HG03565 (cell line): ENCODE measurements at regions not wholly inside any gene's neighbourhood (a gene's known extent, or its start where the extent isn't known, plus 50 kb on each side); places are given as distances from the start of the nearest gene placed in this dataset.
"Not testable (repeated sequence)": the region's sequence is repeated elsewhere in the genome, so short reads cannot be mapped to it uniquely, and the experiment has no call there.

Experiments used
- ATAC-seq: cut with Tn5 transposase; IDR thresholded peaks from one replicate; pipeline ENCODE4 v1.9.1; 2021; ENCODE audit warnings: mild to moderate bottlenecking, moderate library complexity; ENCODE audit not compliant: unreplicated experiment

DNA sequence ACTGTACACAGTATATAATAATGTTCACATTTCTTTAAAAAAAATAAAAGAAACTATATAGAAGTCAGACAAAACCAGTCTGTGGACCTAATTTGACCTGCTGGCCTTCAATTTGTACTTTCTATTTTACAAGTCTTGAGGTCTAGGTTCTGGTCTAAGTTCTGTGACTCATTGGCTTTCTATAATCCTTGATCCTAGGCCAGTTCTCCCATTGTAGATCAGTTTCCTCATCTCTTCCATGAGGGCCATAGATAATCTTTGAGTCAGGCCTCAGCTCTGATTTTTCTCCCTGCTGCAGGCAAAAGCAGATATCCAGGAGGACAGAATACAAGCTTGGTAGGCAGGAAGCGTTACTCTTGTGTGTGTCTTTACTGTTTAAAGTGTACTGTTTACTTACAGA is 603.7 kb upstream of the CAMK1G start:
- no peak for ATAC-seq

DNA sequence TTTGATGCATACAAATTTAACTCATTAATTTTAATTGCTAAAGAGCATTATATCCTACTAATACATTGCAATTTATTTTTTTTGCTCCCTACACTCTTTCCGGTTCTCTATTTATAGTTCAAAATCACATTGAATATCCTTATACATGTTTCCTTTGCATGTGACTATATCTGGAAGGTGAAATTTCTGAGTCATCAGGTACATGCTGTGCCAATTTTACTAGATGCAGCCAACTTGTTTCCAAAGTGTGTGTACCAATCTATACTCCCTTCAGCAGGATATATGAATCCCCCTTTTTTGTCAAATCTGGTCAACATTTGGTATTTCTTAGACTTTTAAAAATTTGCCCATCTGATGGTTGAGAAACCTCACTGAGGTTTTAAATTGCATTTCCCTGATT is 602.9 kb upstream of the CAMK1G start:
- no peak for ATAC-seq

DNA sequence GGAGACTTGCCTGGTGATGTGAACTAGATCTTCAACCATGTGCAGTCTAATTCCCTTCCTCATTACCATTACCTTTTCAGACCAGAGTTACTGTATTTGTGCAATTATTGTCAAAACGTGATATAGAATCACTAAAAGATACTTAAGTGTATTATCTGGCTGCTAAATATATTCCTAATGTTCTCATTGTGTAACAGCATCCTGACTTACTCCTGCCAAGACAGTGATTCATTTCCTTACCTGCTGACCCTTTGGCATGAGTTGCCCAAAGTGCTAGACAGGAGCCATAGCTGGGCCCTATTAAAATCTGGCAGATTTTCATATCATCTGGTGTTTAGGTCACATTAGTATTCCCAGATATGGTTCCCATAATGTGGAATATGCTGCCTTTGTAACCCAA is 598.3 kb upstream of the CAMK1G start:
- ATAC-seq = no peak

DNA sequence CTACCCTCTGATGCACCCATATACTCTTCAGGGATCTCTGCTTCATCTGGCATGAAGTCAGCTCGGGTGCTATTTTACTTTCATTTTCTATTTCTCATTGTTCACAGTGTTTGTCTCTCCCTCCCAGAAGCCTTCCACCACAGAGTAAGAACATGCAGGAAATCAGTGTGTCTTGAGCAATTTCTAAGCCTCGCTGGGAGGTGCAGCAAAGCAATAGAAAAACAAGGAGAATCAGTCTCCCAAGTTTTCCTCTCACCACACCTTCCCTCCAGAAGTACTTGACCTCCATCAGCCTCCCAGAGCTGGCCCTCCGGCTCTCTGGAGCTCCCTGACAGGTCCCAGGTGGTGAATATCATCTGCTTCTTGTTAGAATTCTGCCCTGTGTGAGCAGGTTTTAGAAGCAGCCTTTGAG is 594.7 kb upstream of the CAMK1G start:
- ATAC-seq = peak; percentile 97

DNA sequence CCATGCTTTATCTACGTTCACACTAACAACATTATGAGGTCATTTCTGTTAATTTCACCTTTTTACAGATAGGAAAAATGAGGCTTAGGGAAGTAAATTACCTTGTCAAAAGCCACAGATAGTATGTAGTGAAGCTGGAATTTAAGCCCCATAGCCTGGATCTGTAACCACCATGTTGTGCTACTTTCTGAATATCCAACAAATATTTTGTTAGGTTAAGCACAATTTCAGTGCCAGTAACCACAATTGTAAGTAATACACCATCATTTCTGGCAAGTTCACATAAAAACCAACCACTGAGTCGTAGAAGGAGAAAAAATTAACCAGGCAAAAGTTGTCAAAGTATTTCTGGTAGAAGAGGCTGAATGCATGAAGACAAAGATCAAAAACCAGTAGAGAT is 593.1 kb upstream of the CAMK1G start:
- ATAC-seq = no peak

DNA sequence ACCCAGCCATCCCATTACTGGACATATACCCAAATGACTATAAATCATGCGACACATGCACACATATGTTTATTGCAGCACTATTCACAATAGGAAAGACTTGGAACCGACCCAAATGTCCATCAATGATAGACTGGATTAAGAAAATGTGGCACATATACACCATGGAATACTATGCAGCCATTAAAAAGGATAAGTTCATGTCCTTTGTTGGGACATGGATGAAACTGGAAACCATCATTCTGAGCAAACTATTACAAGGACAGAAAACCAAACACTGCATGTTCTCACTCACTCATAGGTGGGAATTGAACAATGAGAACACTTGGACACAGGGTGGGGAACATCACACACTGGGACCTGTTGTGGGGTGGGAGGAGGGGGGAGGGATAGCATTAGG is 586.5 kb upstream of the CAMK1G start:
- not testable (repeated sequence) for ATAC-seq

DNA sequence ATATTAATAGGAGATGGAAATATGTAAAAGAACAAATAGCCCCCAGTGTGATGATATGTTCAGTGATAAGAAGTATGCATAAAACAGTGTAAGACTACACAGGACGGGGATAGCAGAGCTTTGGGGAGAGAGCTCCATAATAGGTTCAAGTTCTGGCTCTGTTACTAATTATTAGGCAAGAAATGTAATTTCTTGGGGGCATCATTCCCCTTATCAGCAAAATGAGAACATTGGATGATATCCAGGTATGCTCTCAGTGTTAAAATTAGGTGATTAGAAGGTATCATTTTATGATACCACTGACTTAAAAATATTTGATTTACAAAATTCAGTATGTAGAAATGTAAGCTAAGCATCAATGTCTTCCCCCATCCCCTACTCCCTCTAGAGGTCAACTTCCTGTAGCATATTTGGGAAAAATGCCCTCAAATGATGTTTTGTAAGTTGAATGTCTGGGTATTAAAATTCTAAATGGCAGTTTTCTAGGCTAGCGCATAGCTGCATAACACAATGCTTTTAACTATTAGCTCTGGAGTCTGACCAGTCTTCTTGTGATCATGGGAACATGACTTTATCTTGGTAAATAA is 585.7 kb upstream of the CAMK1G start:
- ATAC-seq = no peak

DNA sequence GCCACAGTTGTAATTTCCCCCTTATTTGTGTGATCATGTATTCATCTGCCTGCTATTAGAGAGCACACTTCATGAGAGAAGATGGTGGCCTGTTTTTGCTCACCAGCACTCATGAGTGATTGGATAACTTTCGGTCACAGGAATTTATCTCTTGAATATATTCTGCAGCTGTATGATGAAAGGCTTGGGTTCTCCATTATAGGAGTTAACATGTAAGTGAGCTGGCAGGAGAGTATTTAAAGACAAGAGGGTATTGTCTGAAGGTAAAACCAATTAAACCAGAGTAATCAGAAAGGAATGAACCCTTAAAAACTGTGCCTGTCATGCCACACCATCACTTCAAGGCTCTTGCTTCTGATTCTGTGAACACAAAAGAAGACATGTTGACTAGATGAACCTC is 574.9 kb upstream of the CAMK1G start:
- no peak for ATAC-seq

DNA sequence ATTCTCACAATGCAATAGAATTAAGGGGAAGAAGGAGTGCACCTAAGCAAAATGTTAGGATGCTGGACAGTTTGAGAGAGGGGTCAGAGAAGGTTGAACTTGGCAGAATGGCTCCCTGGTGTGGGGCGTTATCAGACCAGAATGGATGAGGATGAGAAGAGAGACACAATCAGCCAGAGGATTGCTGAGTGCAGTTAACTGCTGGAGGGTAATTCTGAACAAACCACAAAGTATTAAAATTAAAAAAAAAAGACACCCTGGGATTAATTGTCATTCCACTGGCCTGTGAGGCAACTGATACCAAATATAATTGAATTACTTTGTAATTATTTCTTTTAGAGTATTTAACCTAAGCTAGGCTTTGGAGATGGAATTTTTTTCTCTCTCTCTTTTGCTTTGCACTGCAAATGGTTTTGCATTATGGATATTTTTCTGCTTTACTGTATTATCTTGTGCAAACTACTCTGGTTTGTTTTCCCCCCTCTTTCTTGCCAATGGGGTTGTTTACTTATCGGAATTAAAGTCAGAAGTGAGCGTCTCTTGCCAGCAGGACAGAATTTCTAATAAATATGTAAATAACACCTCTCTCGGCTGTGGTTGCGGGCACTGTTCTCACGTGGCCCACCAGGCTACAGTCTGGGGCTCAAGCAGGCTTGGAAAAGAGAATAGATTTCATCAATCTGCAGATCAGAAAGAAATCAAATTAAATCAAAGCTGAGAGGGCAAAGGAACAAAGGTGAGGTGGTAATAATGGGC is 572.9 kb upstream of the CAMK1G start:
- no peak for ATAC-seq

DNA sequence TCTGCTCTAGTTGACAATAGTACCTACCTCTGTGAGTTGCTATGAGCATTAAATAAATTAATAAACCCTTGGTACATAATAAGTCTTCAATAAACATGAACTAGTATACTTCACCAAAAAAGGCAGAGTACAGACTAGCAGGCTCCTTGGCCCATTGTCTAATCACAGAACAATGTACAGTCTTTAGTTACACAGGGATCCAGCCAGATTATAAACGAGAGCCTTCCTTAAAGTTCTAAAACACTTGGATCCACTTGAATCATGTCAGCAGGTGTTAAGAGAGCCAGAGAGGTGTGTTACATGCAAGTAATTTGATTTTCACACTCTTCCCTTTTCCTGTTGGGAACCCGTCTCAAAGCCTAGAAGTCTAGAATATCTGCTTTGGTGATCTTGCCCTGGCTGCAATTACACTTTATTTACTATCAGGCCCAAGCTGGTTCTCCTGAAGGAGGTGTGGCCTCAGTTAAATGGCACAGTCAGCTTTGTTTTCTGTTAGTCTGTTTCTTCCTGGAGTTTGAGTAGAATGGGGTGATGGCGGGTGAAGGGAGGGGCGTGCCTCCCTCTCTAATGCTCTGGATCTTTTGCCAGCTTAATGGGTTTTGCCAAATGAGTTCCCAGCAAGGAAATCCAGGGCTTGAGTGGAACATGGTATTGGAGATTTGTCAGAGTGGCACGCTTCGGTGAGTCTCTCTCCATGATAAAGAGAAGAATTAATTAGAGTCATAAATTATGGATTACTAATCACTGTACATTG is 570.9 kb upstream of the CAMK1G start:
- ATAC-seq = no peak

DNA sequence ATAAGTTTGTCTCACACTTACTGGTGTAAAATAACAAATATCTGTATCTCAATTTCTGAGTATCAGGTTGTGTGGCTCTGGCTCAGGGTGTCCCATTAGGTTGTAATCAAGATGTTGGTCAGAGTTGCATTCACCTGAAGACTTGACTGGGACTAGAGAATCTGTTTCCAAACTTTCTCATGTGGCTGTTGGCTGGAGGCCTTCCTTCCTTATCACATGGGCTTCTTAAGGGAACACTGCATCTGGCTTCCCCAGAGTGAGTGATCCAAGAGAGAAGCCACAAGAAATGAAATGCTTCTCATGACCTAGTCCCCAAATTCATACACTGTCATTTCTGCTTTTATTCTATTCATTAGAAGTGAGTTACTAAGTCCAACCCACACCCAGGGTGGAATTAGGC is 568.4 kb upstream of the CAMK1G start:
- no peak for ATAC-seq

DNA sequence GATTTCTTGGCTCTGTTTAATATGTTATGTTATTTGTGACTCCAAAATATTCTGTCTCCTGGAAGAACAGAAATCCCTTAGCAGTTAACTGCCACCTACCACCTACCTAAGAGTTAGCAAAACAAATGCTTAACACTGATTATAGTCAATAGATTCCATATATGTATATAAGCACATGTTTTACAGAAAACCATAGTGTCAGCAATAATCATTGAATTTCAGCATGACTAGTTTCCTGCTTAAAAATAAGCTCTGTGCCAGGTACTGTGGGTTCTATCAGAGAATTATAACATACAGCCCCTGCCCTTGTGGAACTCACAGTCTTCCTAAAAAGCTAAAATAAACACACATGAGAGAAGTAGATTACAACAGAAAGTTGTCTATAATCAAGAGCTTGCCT is 561.9 kb upstream of the CAMK1G start:
- ATAC-seq = no peak

DNA sequence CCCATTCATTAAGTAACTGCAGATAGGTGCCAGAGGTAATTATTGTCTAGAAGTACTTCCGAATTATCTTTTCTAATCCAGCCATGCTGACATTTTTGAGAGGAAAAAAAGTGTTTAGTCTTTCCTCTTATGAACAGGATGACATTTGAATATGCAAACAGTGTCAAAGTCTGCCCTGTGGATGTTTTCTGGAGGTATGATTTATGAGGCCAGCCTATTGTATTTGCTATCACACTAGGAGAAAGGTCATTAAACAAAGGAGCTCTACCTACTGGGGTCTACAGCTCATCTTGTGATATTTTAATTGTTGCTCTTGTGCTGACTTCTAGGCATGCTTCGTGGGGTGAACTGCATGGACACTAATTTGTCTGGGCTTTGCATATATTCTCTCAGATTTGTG is 559.7 kb upstream of the CAMK1G start:
- ATAC-seq = no peak

DNA sequence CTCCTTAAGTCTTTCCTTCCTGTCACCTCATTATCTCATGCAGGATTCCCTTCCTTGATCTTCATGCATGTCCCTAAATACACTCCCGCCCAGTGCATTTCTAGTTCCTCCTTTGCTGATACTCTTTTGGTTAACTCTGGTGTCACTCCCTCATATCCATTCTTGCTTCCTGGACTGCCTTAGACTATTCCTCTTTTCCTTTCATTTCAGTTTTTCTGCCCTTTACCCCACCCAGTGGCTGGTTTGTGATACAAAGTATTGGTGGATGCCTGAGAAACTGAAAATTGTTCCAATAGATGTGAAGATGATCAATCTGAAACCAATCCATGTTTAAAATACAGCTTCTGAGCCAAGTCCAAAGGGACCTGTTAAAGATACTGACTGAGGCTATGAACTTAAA is 553.8 kb upstream of the CAMK1G start:
- ATAC-seq = no peak

DNA sequence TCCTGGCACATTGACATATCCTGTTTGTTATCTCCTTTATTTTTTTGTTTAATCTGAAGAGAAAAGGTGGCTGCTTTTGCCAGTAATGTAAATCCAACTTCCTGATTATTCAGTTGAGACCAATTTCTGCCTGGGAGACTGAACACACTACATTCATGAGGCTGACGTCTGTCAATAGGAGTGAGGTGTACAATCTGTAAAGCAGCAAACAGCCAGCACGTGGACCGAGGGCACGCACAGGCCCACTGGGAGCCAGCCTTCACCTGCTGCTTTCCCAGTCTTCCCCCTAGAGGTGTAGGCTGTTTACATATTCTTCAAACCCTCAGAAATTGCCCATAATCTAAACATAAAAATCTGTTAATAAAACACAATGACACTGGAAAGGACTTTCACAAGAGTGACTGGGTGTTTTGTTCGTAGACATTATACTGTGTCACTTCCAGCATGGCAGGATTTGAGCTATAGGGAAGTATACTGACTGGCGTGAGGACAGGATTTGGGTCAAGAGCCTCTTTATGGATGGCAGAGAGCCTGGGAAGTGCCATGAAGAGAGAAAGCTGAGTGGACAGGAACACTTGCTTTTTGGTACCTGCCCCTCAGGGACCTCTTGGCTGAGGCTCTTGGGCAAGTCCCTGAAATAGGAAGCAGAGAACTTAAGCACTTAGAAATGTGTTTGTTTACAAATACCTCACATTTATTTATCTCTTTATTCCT is 552.9 kb upstream of the CAMK1G start:
- no peak for ATAC-seq

DNA sequence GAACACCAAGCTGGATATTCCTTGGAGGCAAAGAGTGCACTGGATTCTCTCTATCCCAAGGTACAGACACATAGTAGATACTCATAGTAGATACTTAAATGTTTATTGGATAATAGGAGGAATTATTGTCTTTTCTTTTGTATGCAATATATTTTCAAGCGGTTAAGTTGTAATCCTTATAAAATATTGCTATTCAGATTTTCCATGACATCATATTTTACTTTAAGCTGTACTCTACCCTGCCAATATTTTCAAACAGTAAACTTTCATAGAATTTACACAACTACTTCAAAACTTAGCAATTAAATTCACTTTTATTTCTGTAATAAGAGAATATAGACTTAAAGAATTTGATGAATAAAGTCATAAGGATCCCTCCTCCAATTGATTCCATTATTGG is 546.5 kb upstream of the CAMK1G start:
- ATAC-seq = no peak

DNA sequence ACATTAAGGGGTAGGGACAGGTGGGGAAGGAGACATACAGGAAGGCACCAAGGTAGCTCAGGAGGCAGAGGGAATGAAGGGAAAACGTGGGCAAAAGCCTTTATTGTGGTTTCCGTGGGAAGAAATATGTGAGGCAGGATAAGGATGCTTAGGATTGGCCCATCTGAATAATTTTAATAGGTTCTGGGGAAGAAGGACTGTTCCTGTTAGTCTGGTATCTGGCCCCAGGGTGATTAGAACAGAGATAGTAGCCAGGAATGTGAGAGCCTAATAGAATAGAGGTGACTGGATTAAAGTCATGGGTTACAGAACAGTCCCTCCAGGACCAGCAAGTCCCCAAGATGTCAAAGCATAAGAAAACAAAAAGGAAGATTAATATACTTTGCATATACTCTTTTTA is 545.2 kb upstream of the CAMK1G start:
- ATAC-seq = no peak

DNA sequence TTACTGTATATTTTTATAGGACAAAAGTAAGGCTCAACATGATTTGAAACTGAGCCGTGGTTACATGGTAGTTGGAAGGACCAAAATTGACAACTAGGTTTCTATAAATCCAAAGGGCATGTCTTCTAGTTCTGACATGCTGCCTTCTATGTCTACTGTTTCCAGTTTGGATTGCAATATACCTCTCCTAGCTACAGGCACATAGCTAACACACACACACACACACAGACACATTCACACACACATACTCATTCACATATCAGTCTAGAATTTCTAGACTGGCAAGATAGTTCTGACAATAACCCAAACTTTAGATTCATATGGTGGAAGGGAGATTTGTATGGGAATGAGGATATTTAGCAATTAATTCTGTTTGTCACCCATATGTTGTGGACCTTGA is 544.8 kb upstream of the CAMK1G start:
- no peak for ATAC-seq

DNA sequence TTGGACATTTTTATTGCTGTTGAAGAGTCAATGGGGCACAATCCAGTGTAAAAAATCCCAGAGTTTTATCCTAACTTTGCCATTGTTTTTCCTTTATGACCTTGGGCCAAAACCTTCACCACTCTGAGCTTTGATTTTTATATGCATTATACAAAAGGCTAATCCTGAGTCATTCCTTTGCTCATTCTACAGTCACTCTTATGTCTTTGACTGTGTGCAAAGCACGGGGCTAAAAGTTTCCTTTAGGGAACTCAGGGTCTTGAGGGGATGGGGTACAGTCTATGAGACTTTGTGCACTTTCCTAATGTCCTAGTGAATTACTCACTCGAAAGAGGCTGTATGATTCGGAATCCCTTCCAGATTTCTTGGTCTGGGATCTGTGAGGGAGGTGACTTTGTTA is 543.2 kb upstream of the CAMK1G start:
- no peak for ATAC-seq

DNA sequence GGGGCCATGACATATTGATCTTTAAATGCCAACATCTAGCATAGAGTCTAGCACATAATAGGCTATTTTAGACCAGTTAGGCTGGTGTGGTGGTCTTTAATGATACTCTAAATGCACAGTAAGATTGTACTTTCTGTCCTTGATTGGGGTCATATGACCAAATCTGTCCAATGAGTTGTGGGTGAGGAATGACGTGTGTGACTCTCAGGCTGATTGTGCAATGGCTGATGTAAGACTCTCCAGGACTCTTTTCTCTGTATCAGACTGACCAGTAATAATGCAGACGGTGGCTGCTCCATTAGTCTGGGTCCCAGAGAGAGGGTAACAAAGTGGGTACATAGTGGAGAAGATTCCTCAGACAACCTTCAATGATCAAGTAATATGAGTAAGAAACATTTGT is 541.6 kb upstream of the CAMK1G start:
- no peak for ATAC-seq

DNA sequence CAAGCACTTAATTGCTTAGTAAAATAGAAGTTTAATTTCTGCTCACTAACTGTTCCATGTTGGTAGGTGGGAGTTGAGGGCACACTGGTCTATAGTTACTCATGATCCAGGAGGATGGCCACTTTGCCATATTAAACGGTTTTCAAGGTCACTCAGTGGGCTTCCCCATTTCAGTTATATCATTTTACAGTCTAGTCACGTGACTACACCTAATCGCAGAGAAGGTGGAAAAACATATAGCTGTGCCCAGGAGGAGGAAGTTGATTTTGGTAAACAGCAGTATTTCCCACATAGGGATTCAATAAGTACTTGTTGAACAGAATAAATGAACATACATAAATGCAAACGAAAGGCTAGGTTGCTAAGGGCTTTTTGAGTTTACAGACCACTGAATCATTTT is 541.1 kb upstream of the CAMK1G start:
- ATAC-seq = no peak
